ENCODE measurements at regions not wholly inside any gene's neighbourhood (a gene's known extent, or its start where the extent isn't known, plus 50 kb on each side); places are given as distances from the start of the nearest gene placed in this dataset.

DNA sequence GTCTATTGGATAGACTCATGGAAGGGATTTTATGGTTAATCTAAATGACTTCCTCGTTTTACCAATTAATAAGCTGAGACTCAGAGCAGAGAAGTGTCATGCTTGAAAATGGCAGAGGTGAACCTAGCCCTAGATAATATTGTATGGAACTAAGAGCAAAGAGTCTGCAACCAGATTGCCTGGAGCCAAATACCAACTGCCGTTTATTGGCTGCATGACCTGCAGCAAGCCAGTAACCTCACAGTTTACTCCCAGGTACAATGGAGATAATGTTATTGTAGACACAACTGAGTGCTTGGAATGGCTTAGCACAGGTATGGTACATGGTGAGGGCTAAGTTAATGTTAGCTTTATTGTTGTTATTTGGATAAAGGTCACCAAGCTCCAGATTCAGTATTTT, 84.6 kb upstream of the FAT3 start:
- no peak for TF ChIP-seq CTCF (IDR thresholded peaks at IDR 0.05; ENCODE audit: insufficient read depth, low read length)
- TF ChIP-seq REST (IDR thresholded peaks at IDR 0.05; ENCODE audit: insufficient replicate concordance, low read depth), result no peak
